ENCODE measurements at regions not wholly inside any gene's neighbourhood (a gene's known extent, or its start where the extent isn't known, plus 50 kb on each side); places are given as distances from the start of the nearest gene placed in this dataset.

GRCh38 chr2:122135021-122135937 is 379.8 kb downstream of the TSN start:
- intact Hi-C loops (cut with DNase I): no loop called here
- DNase-seq (ENCODE audit: low spot score): no peak

DNA sequence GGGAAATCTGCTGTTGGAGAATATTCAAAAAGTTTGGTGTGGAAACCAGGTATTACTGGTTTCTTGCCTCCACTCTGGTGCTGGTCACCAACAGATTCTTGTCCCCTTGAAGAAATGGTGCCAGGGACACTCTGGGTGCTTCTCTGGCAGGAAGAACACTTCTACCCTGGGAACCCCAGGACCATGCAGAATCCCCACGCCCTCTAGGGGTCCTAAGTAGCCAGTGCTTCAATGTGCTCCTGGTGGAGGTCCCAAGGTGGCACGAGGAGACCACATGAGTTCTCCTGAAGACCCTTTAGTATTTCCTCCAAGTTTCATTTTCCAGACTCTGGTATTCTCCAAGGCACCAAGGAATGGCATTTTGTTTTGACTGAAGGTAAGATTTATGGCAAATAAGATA is 380.6 kb downstream of the TSN start:
- no peak for DNase-seq (ENCODE audit: low spot score)
- intact Hi-C loops (cut with DNase I): no loop called here

- DNase-seq (ENCODE audit: low spot score): no peak
- intact Hi-C loops (cut with DNase I): no loop called here
These were observed 383.1 kb downstream of the TSN start for GRCh38 chr2:122138561-122138960.

DNA sequence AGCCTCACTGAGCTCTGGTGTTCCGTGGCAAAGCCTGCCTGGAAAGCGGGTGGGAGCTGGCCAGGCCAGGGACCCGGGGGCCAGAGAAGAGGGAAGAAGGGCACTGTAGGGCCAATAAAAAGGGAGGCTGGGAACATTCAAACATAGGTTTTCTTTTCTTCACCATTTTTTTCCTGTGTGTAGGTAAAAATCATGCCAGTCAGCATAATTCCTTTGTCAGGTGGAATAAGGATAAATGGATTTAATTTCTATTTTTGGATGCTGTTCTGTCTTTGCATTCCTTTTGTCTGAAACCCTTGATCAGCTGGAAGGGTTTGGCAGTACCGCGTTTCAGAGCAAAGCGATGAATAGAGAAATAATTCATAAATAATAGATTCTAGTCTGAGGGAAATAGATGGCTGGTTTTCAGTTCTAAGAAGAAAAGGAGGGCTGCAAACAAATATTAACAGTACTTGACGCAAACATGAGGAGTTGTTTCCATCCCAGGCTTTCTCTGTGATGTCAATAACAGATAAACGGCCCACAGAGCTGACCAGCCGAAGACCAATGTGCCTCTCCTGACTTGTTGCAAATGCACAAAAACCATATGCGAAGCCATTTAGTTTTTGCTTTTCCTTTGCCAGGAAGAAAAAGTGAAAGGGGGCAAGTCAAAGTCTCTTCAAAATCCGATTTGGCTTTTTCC is 384.4 kb downstream of the TSN start:
- no peak for DNase-seq (ENCODE audit: low spot score)
- intact Hi-C loops (cut with DNase I): no loop called here

GRCh38 chr2:122144884-122145283 is 389.4 kb downstream of the TSN start:
- no peak for DNase-seq (ENCODE audit: low spot score)
- intact Hi-C loops (cut with DNase I): no loop called here

DNA sequence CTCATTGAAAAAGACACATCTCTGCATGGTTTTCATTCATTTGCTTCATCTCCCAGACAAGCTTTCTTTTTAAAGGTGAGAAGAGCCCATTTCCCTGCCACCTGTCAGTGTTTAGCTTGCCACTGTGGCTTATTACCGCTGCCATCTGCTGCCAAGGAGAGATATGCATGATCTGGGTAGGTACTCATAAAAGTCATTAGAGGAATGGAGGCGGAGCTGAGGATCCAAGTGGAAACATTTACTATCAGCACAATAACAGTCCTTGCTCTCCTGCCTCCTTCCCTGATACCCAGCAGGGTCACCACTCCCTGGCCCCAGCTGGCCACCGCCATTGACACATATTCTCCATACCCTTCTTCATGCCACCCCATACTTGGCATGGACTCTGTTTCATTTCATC is 390.4 kb downstream of the TSN start:
- intact Hi-C loops (cut with DNase I): no loop called here
- DNase-seq (ENCODE audit: low spot score): no peak

- DNase-seq (ENCODE audit: low spot score): no peak
- intact Hi-C loops (cut with DNase I): no loop called here
These were observed 392.8 kb downstream of the TSN start for GRCh38 chr2:122148128-122148767.

DNA sequence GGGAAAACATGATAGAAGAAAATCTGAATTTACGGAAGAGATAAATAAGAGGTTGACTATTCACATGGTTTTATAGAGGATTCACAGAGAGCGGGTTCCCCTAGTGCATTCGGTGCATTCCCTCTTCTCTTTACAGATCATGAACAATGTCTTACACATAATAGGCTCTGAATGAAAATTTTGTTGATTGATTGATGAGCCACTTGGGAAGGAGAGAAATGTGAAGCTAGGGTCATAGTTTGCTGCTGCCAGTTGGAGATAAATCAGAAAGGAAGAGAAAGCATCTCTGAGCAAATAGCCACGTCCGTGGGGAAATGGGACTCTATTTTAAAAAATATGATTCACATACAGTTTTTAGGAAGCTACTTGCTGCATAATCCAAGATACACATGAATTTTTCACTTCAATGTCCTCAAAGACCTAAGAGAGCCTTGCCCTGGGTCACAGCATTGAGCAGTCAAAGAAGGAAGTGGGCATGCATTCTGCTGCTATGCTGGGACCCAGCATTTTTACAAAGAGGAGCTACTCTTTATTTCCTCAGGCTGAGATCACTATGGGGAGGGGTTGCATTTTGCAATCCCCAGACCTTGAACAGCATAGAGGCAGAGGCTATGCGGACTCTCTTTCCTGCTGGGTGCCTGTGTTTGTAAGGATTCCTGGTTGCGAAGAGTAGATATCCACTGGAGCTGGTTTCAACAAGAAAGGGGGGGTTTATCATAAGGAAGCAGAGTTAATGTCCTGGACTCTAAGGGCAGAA is 395.3 kb downstream of the TSN start:
- DNase-seq (ENCODE audit: low spot score): no peak
- intact Hi-C loops (cut with DNase I): no loop called here

DNA sequence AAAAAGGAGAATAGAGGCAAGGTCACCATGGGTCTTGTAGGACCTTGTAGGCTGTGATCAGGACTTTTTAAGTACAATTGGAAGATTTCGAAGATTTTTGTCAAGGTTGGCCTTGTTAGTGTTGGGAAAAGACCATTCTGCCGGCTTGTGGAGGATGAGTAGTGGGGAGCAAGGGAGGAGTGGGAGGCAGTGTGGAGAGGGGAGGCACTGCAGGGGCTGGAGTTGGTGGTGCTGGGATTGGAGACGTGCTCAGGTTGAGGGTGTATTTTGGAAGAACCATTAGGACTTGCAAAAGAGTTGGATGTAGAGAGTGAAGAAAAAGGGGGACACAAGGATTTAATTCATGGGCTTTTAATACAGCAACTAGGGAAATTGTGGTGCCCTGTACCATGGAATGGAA is 397.1 kb downstream of the TSN start:
- intact Hi-C loops (cut with DNase I): no loop called here
- DNase-seq (ENCODE audit: low spot score): no peak

GRCh38 chr2:122156176-122156890 is 400.9 kb downstream of the TSN start:
- no peak for DNase-seq (ENCODE audit: low spot score)
- intact Hi-C loops (cut with DNase I): no loop called here

DNA sequence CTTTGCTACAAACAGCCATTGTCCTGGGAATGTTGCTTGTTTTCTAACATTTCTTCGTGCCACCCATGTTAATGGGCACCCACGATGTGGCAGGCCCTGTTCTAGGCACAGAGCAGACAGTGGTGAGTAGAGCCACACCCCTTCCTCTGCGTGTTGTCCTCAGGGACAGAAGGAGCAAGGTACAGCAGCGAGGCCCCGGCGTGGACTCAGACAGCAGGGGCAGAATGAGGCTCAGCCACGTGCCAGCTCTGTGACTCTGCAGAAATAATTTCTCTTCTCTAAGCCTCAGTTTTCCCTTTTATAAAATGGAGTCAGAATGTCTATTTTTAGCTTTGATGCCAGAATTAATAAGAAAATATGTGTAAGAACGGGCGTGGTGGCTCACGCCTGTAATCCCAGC is 401.7 kb downstream of the TSN start:
- intact Hi-C loops (cut with DNase I): no loop called here
- DNase-seq (ENCODE audit: low spot score): no peak

DNA sequence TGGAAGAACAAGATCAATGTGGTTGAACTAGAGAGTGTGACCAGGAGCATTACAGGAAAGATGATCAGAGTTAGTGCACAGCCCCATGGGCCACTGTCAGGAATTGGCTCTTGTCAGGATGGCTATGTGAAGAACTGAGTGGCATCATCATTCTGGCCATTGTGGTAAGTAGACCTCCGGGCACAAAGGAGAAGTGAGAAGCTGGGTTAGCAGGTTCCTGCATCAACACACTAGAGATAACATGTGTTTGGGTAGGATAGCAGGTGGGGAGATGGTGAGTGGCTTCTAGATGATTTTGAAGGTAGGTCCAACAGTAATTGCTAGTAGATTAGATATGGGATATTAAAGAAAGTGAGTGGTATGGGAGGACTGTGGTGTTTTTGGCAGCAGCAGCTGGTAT is 408.2 kb downstream of the TSN start:
- no peak for DNase-seq (ENCODE audit: low spot score)
- intact Hi-C loops (cut with DNase I): no loop called here

GRCh38 chr2:122164964-122165363 is 409.5 kb downstream of the TSN start:
- no peak for DNase-seq (ENCODE audit: low spot score)
- intact Hi-C loops (cut with DNase I): no loop called here

DNA sequence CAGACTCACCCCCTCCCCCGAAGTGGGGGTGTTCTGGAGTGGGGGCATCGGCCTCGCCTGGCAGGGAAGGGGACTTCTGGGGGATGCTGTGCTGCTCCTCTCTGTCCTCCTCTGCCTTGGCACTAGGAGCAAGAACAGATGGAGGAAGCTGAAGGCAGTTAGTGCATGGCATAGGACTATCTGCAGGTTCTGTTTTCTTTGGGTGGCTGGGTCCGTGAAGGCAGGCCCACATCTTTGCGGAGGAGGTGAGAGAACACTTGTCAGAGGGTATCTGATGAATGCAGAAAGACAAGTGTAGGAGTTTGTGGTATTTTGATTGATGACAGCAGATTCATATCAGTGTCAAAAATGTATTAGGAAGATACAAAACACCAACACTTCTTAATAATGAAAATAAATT is 411.4 kb downstream of the TSN start:
- intact Hi-C loops (cut with DNase I): no loop called here
- no peak for DNase-seq (ENCODE audit: low spot score)

DNA sequence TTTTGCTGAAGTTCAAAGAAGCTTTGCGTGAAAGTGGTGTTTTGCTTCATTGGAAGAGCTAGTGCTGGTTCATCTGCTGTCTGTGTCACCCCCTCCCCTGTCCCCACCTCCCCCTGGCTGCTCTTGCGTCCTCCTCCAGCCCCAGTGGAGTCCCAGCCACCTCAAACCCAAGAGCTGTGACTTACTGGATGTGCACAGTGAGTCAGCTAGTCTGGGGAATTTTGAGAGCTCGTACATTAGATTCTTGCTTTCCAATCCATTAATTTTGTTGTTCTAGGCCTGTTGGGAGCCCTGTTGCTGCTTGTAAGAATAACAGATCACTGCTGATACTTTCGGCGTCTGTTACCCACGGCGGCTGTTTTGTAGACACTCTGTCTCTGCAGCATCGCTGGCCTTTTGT is 412.1 kb downstream of the TSN start:
- intact Hi-C loops (cut with DNase I): no loop called here

GRCh38 chr2:122168799-122169198 is 413.3 kb downstream of the TSN start:
- intact Hi-C loops (cut with DNase I): no loop called here
- no peak for DNase-seq (ENCODE audit: low spot score)

More for the DNA sequence above, 412.1 kb downstream of the TSN start:
- no peak for DNase-seq (ENCODE audit: low spot score)

- intact Hi-C loops (cut with DNase I): no loop called here
- DNase-seq (ENCODE audit: low spot score): no peak
These were observed 417.4 kb downstream of the TSN start for GRCh38 chr2:122172812-122173211.

DNA sequence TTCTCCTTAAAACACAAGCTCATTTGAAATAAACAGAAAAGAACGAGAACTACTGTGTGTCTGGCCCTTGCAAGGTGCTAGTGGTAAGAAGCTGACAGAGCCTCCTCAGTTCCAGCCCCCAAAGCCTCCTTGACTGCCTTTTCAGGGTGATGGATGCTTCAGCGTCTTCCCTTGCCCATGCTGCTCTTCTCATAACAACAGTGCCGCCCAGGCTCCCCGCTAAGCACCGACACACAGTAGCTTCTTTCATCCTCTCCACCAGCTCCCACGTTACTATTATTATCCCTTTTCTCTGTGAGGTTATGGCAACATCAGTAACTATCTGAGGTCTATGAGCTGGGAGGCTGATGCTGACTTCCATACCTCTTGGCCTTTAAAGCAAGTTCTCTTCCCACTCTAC is 418.6 kb downstream of the TSN start:
- intact Hi-C loops (cut with DNase I): no loop called here
- DNase-seq (ENCODE audit: low spot score): no peak

DNA sequence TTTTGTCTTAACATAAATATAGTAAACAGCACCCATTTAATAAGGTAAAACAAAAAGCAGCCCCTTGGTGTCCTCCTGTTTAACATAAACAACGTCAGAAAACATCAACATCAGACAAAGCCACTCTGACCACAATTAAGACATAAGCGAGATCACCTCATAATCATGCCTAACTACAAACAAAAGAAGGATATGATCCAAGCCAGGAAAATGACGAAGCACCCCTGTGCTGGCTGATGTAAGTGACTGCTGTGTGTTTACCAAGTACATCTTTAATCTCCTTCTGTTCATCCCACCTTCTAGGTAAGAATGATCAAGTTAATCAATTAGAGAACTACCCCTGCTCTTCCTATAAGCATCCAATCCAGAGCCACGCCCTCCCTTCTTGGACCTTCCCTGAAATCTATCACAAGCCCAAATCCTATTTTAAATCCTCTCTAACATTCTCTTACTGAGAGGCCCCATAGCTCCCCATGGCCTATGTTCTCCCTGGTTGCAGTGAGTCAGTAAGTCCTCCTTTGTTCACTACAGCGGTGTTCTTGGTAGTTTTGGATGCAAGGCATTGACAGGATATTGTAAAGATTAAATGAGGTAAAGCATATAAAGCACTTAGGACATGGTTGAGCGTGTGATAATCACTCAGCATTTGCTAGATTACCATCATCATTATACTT is 424.2 kb downstream of the TSN start:
- intact Hi-C loops (cut with DNase I): no loop called here
- no peak for DNase-seq (ENCODE audit: low spot score)

Measured in posterior vena cava (tissue), 2 donors.